ENCODE measurements at regions not wholly inside any gene's neighbourhood (a gene's known extent, or its start where the extent isn't known, plus 50 kb on each side); places are given as distances from the start of the nearest gene placed in this dataset.

DNA sequence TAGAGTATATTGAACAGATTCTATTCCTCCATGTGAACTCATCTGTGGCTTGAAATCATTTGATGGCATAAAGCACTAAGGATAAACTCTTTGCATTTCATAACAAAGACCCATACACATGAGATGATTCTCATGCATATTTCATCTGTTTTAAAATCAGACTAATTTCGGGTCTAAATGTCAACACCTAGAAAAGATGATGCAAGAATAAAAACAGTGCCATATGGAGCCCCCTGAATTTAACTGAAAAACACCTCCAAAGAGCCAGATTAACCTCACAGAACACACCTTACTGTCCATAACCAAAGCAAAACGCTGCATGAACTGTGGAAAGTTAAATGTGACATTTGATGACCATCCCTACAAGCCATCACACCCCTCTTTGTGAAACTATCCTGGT, 59.7 kb downstream of the ELAPOR2 start:
- no peaks in the 10 kb centered on the region for H3K27me3 Mint-ChIP-seq (ENCODE audit: low read depth)
- Histone ChIP-seq H3T11ph (ENCODE audit: low read length) (no peak overlapping the region), H3K23me2 (ENCODE audit: insufficient read length, low read depth, low read length, poor library complexity, severe bottlenecking) (no peaks in the 10 kb centered on the region), H3K4me1 (ENCODE audit: insufficient read depth, low read length) (peaks cover 6% of the 10 kb centered on the region; the same call in 1 of the 2 replicates), H3K4ac (ENCODE audit: low read depth, low read length) (no peak overlapping the region), H4K91ac (ENCODE audit: insufficient read length, low read depth, low read length) (no peak overlapping the region), H3K27me3 (ENCODE audit: insufficient read depth, low read length) (no peaks in the 10 kb centered on the region), H2AK5ac (ENCODE audit: insufficient read length, low read length) (no peak overlapping the region), H2AFZ (ENCODE audit: low read length) (no peak overlapping the region), H3K56ac (ENCODE audit: insufficient read length, low read depth, low read length) (no peak overlapping the region), H2BK120ac (ENCODE audit: low read depth, low read length, poor library complexity, severe bottlenecking) (no peak overlapping the region), H3K14ac (ENCODE audit: insufficient read depth, low read length) (no peak overlapping the region), H3K4me2 (ENCODE audit: insufficient read depth, insufficient read length, low read length) (no peak overlapping the region), H3K9ac (ENCODE audit: extremely low read depth, insufficient read length, low read length) (no peak overlapping the region), H3K79me1 (ENCODE audit: insufficient read depth, low read depth, low read length, poor library complexity, severe bottlenecking) (peaks cover 9% of the 10 kb centered on the region), H2BK12ac (ENCODE audit: insufficient read length, low read depth, low read length) (no peak overlapping the region), H3K18ac (ENCODE audit: insufficient read length, low read depth, low read length) (no peak overlapping the region), H4K20me1 (ENCODE audit: control insufficient read depth, insufficient read depth, insufficient read length) (no peaks in the 10 kb centered on the region), H2BK20ac (ENCODE audit: low read depth, low read length, poor library complexity, severe bottlenecking) (no peak overlapping the region), H2BK15ac (ENCODE audit: low read depth, low read length) (no peak overlapping the region), H3K23ac (ENCODE audit: insufficient read length, low read depth, low read length) (no peak overlapping the region), H3K9me3 (ENCODE audit: control insufficient read depth, low read depth, low read length) (no peaks in the 10 kb centered on the region), H4K8ac (replicated peaks; ENCODE audit: insufficient read length, low read depth, low read length) (no peak overlapping the region), H2BK5ac (ENCODE audit: insufficient read length, low read length) (no peak overlapping the region), H4K5ac (ENCODE audit: insufficient read length, low read depth, low read length) (no peak overlapping the region), H3K79me2 (ENCODE audit: insufficient read depth, low read length) (peaks cover 8% of the 10 kb centered on the region), H3K27ac (ENCODE audit: insufficient read length, low read depth, low read length) (no peak overlapping the region)
- no peaks in the 10 kb centered on the region for H3K9me3 Mint-ChIP-seq
- no peaks in the 10 kb centered on the region for H3K36me3 Mint-ChIP-seq (ENCODE audit: insufficient read depth in 1 of 3, low read depth in 3 of 3)
- no peak overlapping the region; a peak in 2 of 7 replicates for H3K27ac Mint-ChIP-seq
- TF ChIP-seq CTCF (conservative IDR thresholded peaks at IDR 0.05) = no peak
- WGBS (ENCODE audit: extremely low coverage, insufficient read length, low lambda C conversion rate) = no CpG with 5 or more reads among the region's 2 CpGs
- DNase-seq = no peak
- H3K4me1 Mint-ChIP-seq = peaks cover 42 to 53% of the 10 kb centered on the region in 2 experiments
- H3K4me3 Mint-ChIP-seq = no peak overlapping the region

All from H9 (cell line).